ENCODE measurements at regions not wholly inside any gene's neighbourhood (a gene's known extent, or its start where the extent isn't known, plus 50 kb on each side); places are given as distances from the start of the nearest gene placed in this dataset.
A peak's percentile ranks its signal among the peaks of the same experiment; 100 is the strongest.

DNA sequence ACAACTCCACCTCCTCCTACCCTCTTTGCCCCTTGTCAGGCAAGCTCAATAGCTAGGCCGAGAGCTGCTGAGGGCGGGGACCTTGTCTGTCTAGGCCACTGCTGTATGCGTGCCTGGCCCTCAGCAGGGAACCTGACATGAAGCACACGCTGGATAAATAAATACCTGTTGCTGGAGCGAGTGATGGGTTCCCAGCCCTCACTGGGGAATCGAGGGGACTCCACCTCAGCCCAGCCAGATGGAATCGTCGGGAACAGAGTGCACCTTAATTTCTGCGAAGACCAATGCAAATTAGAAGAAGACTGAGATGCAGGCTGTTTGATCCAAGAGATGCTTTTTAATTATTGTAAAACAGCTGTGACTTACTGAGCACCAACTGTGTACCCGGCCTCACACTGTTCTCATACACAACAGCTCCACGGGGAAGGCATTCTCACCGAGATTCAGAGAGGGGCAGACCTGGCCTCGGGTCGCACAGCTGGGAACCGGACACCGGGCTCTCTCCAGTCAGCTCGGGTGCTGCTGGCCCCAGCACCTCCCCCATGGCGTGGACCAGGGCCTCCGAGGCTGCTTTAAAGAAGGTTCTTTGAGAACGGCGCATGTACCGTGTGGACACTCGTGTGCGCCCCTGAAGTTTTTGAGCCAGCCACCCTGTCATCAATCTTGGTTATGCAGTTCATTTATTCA, 109.7 kb upstream of the IER5L start:
- no peaks in the 10 kb centered on the region for H3K27me3 ChIP-seq
- H3K4me3 ChIP-seq = no peak overlapping the region
- intact Hi-C loops (cut with DNase I) = no loop called here
- TF ChIP-seq POLR2A (IDR thresholded peaks at IDR 0.05) (no peak), POLR2AphosphoS5 (IDR thresholded peaks at IDR 0.05) (no peak), EP300 (IDR thresholded peaks at IDR 0.05) (no peak)
- TF ChIP-seq, protein P1, sequence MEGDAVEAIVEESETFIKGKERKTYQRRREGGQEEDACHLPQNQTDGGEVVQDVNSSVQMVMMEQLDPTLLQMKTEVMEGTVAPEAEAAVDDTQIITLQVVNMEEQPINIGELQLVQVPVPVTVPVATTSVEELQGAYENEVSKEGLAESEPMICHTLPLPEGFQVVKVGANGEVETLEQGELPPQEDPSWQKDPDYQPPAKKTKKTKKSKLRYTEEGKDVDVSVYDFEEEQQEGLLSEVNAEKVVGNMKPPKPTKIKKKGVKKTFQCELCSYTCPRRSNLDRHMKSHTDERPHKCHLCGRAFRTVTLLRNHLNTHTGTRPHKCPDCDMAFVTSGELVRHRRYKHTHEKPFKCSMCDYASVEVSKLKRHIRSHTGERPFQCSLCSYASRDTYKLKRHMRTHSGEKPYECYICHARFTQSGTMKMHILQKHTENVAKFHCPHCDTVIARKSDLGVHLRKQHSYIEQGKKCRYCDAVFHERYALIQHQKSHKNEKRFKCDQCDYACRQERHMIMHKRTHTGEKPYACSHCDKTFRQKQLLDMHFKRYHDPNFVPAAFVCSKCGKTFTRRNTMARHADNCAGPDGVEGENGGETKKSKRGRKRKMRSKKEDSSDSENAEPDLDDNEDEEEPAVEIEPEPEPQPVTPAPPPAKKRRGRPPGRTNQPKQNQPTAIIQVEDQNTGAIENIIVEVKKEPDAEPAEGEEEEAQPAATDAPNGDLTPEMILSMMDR (IDR thresholded peaks at IDR 0.05) = no peak
- WGBS, 2 donors = 86 to 88% methylated on average over 24 of the region's 24 CpGs
- H3K9me3 ChIP-seq = no peaks in the 10 kb centered on the region
- H3K36me3 ChIP-seq = no peaks in the 10 kb centered on the region
- H3K27ac ChIP-seq = no peak overlapping the region
- no peaks in the 10 kb centered on the region for H3K4me1 ChIP-seq
- DNase-seq = peak; percentile 29

- DNase-seq = peak; percentile 40
- no peaks in the 10 kb centered on the region for H3K4me1 ChIP-seq
- H3K36me3 ChIP-seq = no peaks in the 10 kb centered on the region
- H3K9me3 ChIP-seq = no peaks in the 10 kb centered on the region
- H3K27ac ChIP-seq = no peak overlapping the region
- intact Hi-C loops (cut with DNase I) = no loop called here
- TF ChIP-seq POLR2A (IDR thresholded peaks at IDR 0.05) = no peak
- TF ChIP-seq POLR2AphosphoS5 (IDR thresholded peaks at IDR 0.05) = no peak
- TF ChIP-seq EP300 (IDR thresholded peaks at IDR 0.05) = no peak
- TF ChIP-seq, protein P1 (IDR thresholded peaks at IDR 0.05) = no peak
- H3K4me3 ChIP-seq = no peak overlapping the region
- H3K27me3 ChIP-seq = no peaks in the 10 kb centered on the region
- WGBS, 2 donors = 93% methylated on average over 23 of the region's 23 CpGs
Observed at GRCh38 chr9:129285979-129286772, 108.1 kb upstream of the IER5L start.

- DNase-seq = peak; percentile 37
Observed at GRCh38 chr9:129285382-129285781, 107.3 kb upstream of the IER5L start.

DNA sequence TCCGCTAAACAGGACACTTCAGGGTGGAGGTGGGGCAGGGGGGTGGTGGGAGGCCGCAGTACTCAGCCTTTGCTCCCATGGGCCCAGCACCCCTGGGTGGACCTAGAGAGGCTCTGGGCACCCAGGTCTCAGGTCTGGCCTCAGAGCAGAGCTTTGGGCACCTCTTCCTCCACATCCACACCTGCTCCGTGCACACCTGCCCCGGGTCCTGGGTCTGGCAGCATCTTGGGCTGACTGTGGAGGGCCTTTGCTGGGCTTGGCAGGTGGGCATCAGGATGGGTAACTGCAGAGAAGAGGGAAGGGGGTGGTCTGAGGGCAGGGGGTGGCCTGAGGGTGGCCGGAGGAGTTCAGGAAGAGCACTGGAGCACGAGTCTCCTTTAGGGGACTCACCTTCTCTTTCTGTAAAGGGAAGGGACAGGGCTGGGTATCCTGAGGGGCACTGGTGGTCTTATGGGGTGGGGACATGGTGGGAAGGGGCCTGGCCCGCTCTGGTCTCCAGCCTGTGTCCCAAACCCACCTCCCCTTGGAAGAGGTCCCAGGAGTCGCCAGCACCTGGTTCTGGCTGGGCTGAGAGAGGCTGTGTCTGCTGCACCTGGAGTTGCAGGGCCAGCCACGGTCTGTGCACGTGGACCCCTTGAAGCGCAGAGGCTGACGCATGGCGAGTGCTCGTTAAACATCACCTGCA, 106.7 kb upstream of the IER5L start:
- Histone ChIP-seq H3K4me3 (no peak overlapping the region), H3K27me3 (no peaks in the 10 kb centered on the region), H3K9me3 (no peaks in the 10 kb centered on the region), H3K4me1 (no peaks in the 10 kb centered on the region), H3K36me3 (no peaks in the 10 kb centered on the region), H3K27ac (no peak overlapping the region)
- peak; percentile 39 for DNase-seq
- TF ChIP-seq POLR2AphosphoS5 (IDR thresholded peaks at IDR 0.05) (no peak), POLR2A (IDR thresholded peaks at IDR 0.05) (no peak), EP300 (IDR thresholded peaks at IDR 0.05) (no peak)
- TF ChIP-seq, protein P1 (IDR thresholded peaks at IDR 0.05) = no peak
- intact Hi-C loops (cut with DNase I) = no loop called here
- 87 to 90% methylated on average over 14 of the region's 14 CpGs for WGBS, 2 donors

More at GRCh38 chr9:129285382-129285781, 107.3 kb upstream of the IER5L start:
- TF ChIP-seq EP300 (IDR thresholded peaks at IDR 0.05) = no peak
- TF ChIP-seq, protein P1 (IDR thresholded peaks at IDR 0.05) = no peak
- TF ChIP-seq POLR2A (IDR thresholded peaks at IDR 0.05) = no peak
- no peak for TF ChIP-seq POLR2AphosphoS5 (IDR thresholded peaks at IDR 0.05)
- intact Hi-C loops (cut with DNase I) = no loop called here
- no peaks in the 10 kb centered on the region for H3K9me3 ChIP-seq
- H3K36me3 ChIP-seq = no peaks in the 10 kb centered on the region
- no peaks in the 10 kb centered on the region for H3K4me1 ChIP-seq
- H3K27ac ChIP-seq = no peak overlapping the region
- H3K27me3 ChIP-seq = no peaks in the 10 kb centered on the region
- 93% methylated on average over 7 of the region's 7 CpGs for WGBS, 2 donors
- H3K4me3 ChIP-seq = no peak overlapping the region
